Lower leg skin (tissue), 3 donors: ENCODE measurements at regions not wholly inside any gene's neighbourhood (a gene's known extent, or its start where the extent isn't known, plus 50 kb on each side); places are given as distances from the start of the nearest gene placed in this dataset.

Experiments used
- POLR2A ChIP-seq, 2 donors: fragments of 450-650 bp; IDR thresholded peaks; one replicate each; pipeline ENCODE4 v1.6.1; 2016 to 2017; ENCODE audit warnings: antibody characterized with exemption in 2 of 2, mild to moderate bottlenecking in 1 of 2, moderate library complexity in 1 of 2
- TF ChIP-seq, protein P1 (sequence below), 3 donors: fragments of 450-650 bp; IDR thresholded peaks; one replicate each; pipeline ENCODE4 v1.5.1; 2016; ENCODE audit warnings: antibody characterized with exemption in 3 of 3, mild to moderate bottlenecking in 3 of 3, moderate library complexity in 2 of 3

DNA sequence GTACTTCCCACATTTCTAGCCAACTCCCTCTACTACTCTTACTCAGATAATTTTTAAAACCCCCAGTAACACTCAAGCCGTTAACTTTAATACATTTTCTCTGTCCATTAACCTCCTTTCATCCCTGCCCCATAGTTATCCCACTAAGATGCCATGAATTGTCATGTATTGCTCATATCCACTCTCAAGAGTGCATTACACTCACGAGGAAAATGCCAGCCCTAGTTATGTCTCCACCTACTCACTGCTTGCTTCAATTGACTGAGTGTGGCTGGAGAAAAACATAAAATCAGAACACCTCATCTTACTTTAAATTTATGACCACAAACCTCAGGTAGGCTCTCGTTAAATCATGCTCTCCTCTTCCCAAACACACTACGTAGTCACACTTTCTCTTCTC lies 324.1 kb upstream of the NPSR1 start:
- no peak for TF ChIP-seq POLR2A (IDR thresholded peaks at IDR 0.05)
- TF ChIP-seq, protein P1, sequence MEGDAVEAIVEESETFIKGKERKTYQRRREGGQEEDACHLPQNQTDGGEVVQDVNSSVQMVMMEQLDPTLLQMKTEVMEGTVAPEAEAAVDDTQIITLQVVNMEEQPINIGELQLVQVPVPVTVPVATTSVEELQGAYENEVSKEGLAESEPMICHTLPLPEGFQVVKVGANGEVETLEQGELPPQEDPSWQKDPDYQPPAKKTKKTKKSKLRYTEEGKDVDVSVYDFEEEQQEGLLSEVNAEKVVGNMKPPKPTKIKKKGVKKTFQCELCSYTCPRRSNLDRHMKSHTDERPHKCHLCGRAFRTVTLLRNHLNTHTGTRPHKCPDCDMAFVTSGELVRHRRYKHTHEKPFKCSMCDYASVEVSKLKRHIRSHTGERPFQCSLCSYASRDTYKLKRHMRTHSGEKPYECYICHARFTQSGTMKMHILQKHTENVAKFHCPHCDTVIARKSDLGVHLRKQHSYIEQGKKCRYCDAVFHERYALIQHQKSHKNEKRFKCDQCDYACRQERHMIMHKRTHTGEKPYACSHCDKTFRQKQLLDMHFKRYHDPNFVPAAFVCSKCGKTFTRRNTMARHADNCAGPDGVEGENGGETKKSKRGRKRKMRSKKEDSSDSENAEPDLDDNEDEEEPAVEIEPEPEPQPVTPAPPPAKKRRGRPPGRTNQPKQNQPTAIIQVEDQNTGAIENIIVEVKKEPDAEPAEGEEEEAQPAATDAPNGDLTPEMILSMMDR (IDR thresholded peaks at IDR 0.05): no peak
